ENCODE measurements at regions not wholly inside any gene's neighbourhood (a gene's known extent, or its start where the extent isn't known, plus 50 kb on each side); places are given as distances from the start of the nearest gene placed in this dataset.

DNA sequence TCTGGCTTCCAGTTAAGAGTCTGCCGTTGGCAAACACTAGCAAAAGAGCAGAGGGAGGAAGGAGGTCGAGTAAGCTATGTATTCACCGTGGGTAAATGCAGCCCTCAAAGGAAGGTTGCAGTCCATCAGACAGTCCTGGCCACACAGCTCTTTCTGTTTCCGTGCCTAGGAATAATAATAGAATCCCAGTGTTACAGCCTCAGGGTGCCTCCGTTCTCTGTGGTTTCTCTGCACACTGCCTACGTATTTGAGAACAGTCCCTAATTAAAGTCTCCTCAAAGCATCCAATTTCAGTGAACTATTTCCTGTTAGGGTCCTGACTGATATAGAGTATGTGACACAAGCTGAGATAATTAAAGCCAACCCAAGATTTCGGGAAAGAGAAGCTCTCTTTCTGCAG, 176.7 kb downstream of the GPAM start:
- no peak for DNase-seq (ENCODE audit: low read depth in 2 of 3, low spot score in 2 of 3)

DNA sequence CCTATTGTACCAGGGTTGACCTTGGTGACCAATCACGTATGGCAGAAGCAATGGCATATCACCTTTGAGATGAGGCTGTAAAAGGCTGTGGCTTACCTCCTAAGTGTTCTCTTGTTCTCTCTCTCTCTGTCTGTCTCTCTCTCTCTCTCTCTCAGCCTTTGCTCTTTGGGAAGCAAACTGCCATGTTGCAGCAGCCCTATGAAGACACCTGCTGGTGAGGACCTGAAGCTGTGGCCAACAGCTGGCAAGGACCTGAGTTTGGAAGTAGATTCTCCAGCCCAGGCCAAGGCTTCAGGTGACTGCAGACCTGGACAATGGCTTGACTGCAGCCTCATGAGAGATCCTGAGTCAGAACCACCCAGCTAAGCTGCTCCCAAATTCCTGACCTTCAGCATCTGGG, 161.4 kb downstream of the GPAM start:
- no peak for DNase-seq (ENCODE audit: low read depth in 2 of 3, low spot score in 2 of 3)

DNA sequence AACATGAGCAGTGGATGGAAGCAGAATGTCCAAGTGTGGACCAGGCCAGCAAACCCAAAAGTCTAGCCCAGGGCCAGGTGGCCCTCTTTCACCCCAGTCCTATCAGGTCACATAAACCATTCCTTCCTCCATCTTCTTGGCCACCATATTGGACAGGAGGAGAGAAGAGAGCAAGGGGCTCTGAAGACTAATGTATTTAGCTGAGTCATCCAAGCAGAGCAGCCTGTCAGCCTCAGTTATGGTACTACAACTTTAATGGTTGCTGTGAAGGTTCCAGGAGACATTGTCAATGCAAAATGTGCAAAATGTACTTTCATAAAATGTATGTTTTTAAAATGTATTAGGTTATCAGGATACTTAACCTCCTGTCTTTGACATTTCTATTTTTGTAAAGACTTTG, 159.5 kb downstream of the GPAM start:
- DNase-seq (ENCODE audit: low read depth in 2 of 3, low spot score in 2 of 3), result no peak

GRCh38 chr10:112025228-112025627, 158.3 kb downstream of the GPAM start:
- no peak for DNase-seq (ENCODE audit: low read depth in 2 of 3, low spot score in 2 of 3)

GRCh38 chr10:112026438-112026837, 157.1 kb downstream of the GPAM start:
- no peak for DNase-seq (ENCODE audit: low read depth in 2 of 3, low spot score in 2 of 3)

DNA sequence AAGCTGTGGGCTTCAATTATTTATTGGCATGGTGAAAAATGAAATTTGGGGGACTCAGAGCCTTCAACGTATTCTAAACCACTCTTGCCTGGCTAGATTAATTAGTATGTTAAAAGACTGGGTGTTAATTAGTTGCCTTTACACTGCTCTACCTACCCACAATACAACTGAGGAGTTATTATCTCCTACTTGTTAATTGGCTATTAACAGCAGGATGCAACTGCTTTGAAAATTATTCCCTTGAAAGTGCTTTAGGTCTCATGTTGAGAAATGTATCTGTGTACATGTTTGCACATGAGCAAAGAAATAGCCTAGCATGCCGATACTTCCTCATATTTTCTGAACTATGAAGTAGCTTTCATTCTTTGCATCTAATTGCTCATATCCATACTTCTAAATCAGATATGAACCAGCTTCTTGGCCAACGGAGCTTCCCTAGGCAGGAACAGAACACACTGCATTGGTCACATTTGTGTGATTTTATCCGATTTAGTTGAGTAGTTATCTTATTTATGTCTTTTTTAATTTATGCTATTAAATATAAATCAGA, 155.8 kb downstream of the GPAM start:
- DNase-seq (ENCODE audit: low read depth in 2 of 3, low spot score in 2 of 3), result no peak

DNA sequence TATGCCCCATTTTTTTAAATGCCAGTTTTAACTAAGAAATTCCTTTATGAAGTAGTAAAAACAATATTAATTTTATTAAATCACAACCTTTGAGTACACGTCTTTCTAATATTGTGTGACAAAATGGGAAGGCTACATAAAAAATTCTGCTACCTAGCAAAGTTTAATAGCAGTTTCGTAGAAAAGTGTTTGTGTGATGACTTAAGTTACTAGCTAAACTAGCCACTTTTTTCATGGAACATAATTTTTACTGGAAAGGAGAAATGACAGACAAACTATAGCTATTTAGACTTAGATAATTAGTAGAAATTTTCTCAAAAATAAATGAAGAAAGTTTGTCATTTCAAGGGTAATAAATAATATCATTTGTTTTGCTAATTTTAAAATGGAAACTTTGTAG, 153.1 kb downstream of the GPAM start:
- DNase-seq (ENCODE audit: low read depth in 2 of 3, low spot score in 2 of 3), result no peak

GRCh38 chr10:112039823-112040222, 143.7 kb downstream of the GPAM start:
- DNase-seq (ENCODE audit: low read depth in 2 of 3, low spot score in 2 of 3), result no peak

DNA sequence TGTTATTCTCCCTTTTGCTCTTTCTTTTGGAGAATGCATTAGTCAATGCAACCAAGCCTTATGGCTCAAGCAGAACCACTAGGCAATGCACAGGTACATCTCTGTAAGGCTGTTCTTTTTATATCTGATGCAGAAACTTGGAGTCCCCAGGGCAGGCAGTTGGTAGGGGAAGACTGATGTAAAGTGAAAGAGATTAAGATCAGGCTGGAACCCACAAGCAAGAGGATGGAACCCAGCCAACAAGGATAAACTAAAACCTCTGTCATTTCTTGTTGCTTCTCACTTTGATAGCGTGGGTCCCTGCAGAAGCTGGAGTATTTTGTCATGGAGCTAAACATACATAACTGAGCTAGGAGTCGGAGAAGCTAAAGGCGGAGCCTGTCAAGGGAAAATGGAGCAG, 142.9 kb downstream of the GPAM start:
- DNase-seq (ENCODE audit: low read depth in 2 of 3, low spot score in 2 of 3), result no peak

- no peak for DNase-seq (ENCODE audit: low read depth in 2 of 3, low spot score in 2 of 3)
Observed at GRCh38 chr10:112045938-112046337, 137.6 kb downstream of the GPAM start.

DNA sequence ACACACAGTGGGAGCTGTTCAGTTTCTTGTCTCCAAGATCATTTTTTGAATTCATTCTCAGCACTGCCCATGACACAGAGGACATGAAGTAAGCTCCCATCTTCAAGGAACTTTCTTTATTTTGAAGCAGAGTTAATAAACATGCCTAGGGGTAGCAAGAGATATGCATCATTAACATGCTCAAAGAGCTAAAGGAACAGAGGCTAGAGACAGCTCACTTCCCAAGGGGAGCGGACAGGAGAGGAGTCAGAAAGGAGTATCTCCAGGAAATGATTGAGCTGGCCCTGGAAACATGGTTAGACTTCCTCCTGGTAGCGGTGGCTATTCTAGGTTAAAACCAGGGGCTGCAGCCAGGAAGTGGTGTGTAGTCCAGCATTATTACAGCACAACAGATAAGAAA, 135.9 kb downstream of the GPAM start:
- no peak for DNase-seq (ENCODE audit: low read depth in 2 of 3, low spot score in 2 of 3)

- DNase-seq (ENCODE audit: low read depth in 2 of 3, low spot score in 2 of 3), result no peak
Observed at GRCh38 chr10:112052166-112052565, 131.4 kb downstream of the GPAM start.

- DNase-seq (ENCODE audit: low read depth in 2 of 3, low spot score in 2 of 3), result no peak
Observed at GRCh38 chr10:112053895-112054294, 129.7 kb downstream of the GPAM start.

DNA sequence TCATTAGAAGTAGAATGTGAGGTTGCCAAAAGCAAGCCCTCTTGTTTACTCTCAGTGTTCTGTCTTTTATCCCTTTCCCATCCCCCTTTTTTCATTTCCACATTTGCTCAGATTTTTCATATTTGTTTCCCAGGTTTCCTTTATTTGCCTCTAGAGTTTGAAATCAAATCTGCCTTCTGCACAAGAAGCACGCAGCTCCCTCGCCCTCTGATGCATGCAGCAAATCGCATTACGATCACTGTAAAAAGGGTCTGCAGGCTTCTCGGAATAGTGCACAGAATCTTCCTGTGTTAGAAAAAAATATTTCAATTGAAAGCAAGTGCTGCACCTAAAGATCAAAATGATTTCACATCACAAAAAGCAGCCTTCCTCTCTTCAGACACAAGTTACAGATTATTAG, 129.0 kb downstream of the GPAM start:
- DNase-seq (ENCODE audit: low read depth in 2 of 3, low spot score in 2 of 3), result no peak

DNA sequence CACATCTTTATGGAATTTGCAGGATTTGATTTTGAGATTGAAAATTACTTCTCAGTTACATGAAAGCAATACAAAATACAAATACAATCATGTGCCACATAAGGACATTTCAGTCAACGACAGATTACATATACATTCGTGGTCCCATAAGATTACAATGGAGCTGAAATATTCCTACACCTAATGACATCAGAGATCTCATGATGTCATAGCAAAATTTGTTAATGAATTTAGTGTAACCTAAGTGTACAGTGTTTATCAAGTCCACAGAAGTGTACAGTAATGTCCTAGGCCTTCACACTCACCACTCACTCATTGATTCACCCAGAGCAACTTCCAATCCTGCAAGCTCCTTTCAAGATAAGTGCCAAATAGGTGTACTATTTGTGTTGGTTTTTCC, 126.5 kb downstream of the GPAM start:
- DNase-seq (ENCODE audit: low read depth in 2 of 3, low spot score in 2 of 3), result no peak

GRCh38 chr10:112059220-112059619, 124.3 kb downstream of the GPAM start:
- no peak for DNase-seq (ENCODE audit: low read depth in 2 of 3, low spot score in 2 of 3)

GRCh38 chr10:112071596-112072133, 111.9 kb downstream of the GPAM start:
- no peak for DNase-seq (ENCODE audit: low read depth in 2 of 3, low spot score in 2 of 3)

DNA sequence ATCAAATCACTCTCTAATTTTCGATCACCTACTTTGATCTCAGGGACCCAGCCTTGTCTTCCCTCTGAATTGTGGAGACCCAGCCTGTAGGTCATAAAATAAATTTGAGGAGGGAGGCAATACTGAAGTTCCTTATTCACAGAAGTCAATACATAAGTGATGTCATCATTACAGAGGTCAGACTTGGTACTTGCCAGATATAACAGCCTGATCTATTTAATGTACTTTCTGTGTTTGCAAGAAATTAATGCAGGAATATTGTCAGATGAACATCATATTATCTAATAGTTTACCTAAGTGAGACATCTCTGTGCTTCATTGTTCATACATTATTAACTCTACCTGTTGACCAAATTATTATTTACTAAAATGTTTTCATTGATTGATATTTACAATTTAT, 105.6 kb downstream of the GPAM start:
- DNase-seq (ENCODE audit: low read depth in 2 of 3, low spot score in 2 of 3), result no peak

GRCh38 chr10:112080231-112080630, 103.3 kb downstream of the GPAM start:
- DNase-seq (ENCODE audit: low read depth in 2 of 3, low spot score in 2 of 3), result no peak

- DNase-seq (ENCODE audit: low read depth in 2 of 3, low spot score in 2 of 3), result no peak
Observed at GRCh38 chr10:112082120-112082519, 101.4 kb downstream of the GPAM start.

DNA sequence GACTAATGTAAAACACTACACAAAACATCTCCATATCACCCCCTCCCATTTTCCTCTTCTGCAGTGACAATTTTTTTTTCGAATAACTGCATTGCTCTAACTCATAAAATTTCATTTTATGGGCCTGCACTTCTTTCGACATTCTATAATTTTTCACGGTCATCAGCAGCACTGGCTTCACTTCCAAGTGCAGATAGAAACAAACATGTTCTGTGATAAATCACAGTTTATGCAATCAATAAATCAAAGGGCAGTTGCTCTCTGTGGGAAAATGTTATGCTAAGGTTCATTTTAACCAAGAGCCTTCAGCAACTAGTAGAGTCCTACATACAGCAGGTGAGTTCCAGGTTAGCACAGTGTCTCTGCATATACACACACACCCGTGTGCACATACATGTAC, 100.1 kb downstream of the GPAM start:
- no peak for DNase-seq (ENCODE audit: low read depth in 2 of 3, low spot score in 2 of 3)

- DNase-seq (ENCODE audit: low read depth in 2 of 3, low spot score in 2 of 3), result no peak
Observed at GRCh38 chr10:112087953-112088456, 95.6 kb downstream of the GPAM start.

DNA sequence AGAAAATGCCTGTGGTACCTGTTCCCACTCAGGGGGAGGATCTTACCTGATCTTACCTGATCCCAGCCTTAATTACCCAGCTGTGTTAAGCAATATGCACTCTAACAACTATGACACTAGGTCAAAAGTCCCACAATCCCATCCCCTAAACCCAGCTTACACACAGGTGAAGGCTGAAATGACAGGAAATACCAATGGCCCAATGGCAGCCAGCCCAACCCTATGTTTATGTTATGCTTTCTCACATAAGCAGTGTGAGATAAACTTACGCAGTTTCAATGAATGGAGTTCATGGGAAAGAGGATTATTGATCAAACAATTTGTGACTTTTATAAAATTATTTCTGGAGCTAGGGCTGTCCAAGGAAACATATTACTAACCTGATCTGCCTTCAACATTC, 91.9 kb downstream of the GPAM start:
- no peak for DNase-seq (ENCODE audit: low read depth in 2 of 3, low spot score in 2 of 3)
